ENCODE measurements at regions not wholly inside any gene's neighbourhood (a gene's known extent, or its start where the extent isn't known, plus 50 kb on each side); places are given as distances from the start of the nearest gene placed in this dataset.

DNA sequence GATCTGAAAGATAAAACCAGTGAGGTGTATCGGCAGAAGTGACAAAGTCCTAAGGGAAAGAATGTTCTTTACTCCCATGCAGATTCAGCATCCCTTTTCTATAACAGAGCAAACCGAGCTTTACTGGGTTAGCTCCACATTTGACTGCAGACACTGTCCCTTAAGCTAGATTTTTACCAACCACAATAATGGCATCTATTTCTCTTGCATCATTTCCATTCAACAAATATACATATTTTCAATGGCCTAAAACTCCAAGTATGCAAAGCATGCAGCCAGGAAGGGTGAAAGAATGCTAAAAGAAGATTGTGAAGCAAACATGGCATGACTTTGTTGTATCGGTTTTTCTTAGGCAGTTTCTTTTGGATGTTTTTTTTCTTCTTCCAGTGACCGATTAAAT lies 255.4 kb downstream of the OGFRL1 start:
- TF ChIP-seq, protein P1, sequence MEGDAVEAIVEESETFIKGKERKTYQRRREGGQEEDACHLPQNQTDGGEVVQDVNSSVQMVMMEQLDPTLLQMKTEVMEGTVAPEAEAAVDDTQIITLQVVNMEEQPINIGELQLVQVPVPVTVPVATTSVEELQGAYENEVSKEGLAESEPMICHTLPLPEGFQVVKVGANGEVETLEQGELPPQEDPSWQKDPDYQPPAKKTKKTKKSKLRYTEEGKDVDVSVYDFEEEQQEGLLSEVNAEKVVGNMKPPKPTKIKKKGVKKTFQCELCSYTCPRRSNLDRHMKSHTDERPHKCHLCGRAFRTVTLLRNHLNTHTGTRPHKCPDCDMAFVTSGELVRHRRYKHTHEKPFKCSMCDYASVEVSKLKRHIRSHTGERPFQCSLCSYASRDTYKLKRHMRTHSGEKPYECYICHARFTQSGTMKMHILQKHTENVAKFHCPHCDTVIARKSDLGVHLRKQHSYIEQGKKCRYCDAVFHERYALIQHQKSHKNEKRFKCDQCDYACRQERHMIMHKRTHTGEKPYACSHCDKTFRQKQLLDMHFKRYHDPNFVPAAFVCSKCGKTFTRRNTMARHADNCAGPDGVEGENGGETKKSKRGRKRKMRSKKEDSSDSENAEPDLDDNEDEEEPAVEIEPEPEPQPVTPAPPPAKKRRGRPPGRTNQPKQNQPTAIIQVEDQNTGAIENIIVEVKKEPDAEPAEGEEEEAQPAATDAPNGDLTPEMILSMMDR (IDR thresholded peaks at IDR 0.05; ENCODE audit: low read length): no peak
- TF ChIP-seq EZH2 (optimal IDR thresholded peaks at IDR 0.05; ENCODE audit: low read depth, low read length): no peak
- no peak for TF ChIP-seq EZH2phosphoT487 (IDR thresholded peaks at IDR 0.05; ENCODE audit: low read length)

Data from MM.1S (cell line).